ENCODE measurements at regions not wholly inside any gene's neighbourhood (a gene's known extent, or its start where the extent isn't known, plus 50 kb on each side); places are given as distances from the start of the nearest gene placed in this dataset.

DNA sequence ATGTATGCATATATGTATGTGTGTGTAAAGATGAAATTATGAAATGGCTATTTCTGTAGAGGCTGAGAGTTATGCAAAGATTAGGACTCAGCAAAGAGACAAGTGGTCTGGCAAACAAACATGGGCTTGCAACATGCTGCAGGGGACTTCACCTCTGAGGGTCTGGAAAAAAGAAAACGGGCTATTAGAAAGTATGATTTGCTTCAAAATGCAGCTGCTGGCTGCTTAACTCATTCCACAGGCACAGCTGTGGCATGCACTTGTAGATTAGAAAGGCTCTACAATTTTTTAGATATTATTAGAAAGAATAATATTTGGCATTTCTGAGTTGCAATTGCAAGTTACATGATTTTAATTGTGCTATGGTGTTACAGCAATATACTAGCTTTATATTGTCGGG, 90.4 kb downstream of the ADAMTS1 start:
- H3K4me3 Mint-ChIP-seq (ENCODE audit: unreplicated experiment): no peak overlapping the region
- no peak for TF ChIP-seq CTCF (IDR thresholded peaks at IDR 0.05; ENCODE audit: unreplicated experiment)

GRCh38 chr21:26753822-26754221, 91.4 kb downstream of the ADAMTS1 start:
- no peak for DNase-seq (ENCODE audit: low spot score)
- no peak for TF ChIP-seq CTCF (IDR thresholded peaks at IDR 0.05; ENCODE audit: unreplicated experiment)
- H3K4me1 Mint-ChIP-seq (ENCODE audit: unreplicated experiment): no peaks in the 10 kb centered on the region
- H3K27me3 Mint-ChIP-seq (ENCODE audit: unreplicated experiment): no peaks in the 10 kb centered on the region
- no peak overlapping the region for H3K27ac Mint-ChIP-seq (ENCODE audit: unreplicated experiment)
- H3K9me3 Mint-ChIP-seq (ENCODE audit: unreplicated experiment): no peaks in the 10 kb centered on the region
- H3K4me3 Mint-ChIP-seq (ENCODE audit: unreplicated experiment): no peak overlapping the region
- no peaks in the 10 kb centered on the region for H3K36me3 Mint-ChIP-seq (ENCODE audit: low read depth, unreplicated experiment)

More for the DNA sequence above, 90.4 kb downstream of the ADAMTS1 start:
- no peaks in the 10 kb centered on the region for H3K36me3 Mint-ChIP-seq (ENCODE audit: low read depth, unreplicated experiment)
- H3K27ac Mint-ChIP-seq (ENCODE audit: unreplicated experiment): no peak overlapping the region
- DNase-seq (ENCODE audit: low spot score): no peak
- H3K4me1 Mint-ChIP-seq (ENCODE audit: unreplicated experiment): no peaks in the 10 kb centered on the region
- H3K9me3 Mint-ChIP-seq (ENCODE audit: unreplicated experiment): no peaks in the 10 kb centered on the region
- no peaks in the 10 kb centered on the region for H3K27me3 Mint-ChIP-seq (ENCODE audit: unreplicated experiment)

GRCh38 chr21:26752849-26753248, 92.4 kb downstream of the ADAMTS1 start:
- H3K36me3 Mint-ChIP-seq (ENCODE audit: low read depth, unreplicated experiment): no peaks in the 10 kb centered on the region
- TF ChIP-seq CTCF (IDR thresholded peaks at IDR 0.05; ENCODE audit: unreplicated experiment): no peak
- no peaks in the 10 kb centered on the region for H3K27me3 Mint-ChIP-seq (ENCODE audit: unreplicated experiment)
- no peak for DNase-seq (ENCODE audit: low spot score)
- no peaks in the 10 kb centered on the region for H3K4me1 Mint-ChIP-seq (ENCODE audit: unreplicated experiment)
- H3K9me3 Mint-ChIP-seq (ENCODE audit: unreplicated experiment): no peaks in the 10 kb centered on the region
- H3K27ac Mint-ChIP-seq (ENCODE audit: unreplicated experiment): no peak overlapping the region
- H3K4me3 Mint-ChIP-seq (ENCODE audit: unreplicated experiment): no peak overlapping the region

DNA sequence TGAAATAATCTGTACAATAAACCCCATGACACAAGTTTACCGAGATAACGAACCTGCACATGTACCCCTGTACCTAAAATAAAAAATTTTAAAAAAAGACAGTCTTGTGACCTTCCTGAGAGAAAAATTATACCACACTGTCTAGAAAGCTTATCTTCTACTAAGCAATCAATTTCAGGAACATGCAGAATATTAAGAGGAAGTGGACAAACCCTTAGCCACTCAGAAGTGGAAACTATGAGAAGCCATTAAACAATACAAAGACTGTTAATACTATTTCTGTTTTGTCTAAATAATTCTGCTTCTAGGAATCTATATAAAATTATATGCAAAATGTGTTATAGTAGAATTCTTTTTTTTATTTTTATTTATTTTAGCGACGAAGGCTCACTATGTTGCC, 93.9 kb downstream of the ADAMTS1 start:
- no peaks in the 10 kb centered on the region for H3K4me1 Mint-ChIP-seq (ENCODE audit: unreplicated experiment)
- H3K9me3 Mint-ChIP-seq (ENCODE audit: unreplicated experiment): no peaks in the 10 kb centered on the region

DNA sequence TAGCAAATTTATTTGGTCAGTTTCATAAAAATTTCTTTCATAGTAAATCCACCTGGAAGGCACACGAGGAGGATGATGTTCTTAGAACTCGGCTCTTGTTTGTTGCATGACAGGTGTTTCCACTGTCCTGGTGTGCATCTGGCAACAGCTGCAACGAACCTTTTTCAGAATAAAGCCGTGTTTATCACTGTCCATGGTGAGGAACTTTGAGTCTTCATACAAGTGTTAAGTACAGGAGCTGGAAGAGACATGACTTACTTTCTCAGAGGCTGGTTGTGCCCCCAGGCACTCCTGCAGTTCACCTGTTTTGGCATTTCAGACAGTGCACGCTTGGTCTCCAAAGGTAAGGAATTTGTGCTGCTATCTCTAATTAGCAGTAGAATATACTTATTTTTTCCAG, 97.1 kb downstream of the ADAMTS1 start:
- H3K4me3 Mint-ChIP-seq (ENCODE audit: unreplicated experiment): no peak overlapping the region
- H3K36me3 Mint-ChIP-seq (ENCODE audit: low read depth, unreplicated experiment): no peaks in the 10 kb centered on the region
- H3K4me1 Mint-ChIP-seq (ENCODE audit: unreplicated experiment): no peaks in the 10 kb centered on the region
- TF ChIP-seq CTCF (IDR thresholded peaks at IDR 0.05; ENCODE audit: unreplicated experiment): no peak
- no peaks in the 10 kb centered on the region for H3K27me3 Mint-ChIP-seq (ENCODE audit: unreplicated experiment)
- DNase-seq (ENCODE audit: low spot score): no peak
- H3K27ac Mint-ChIP-seq (ENCODE audit: unreplicated experiment): no peak overlapping the region
- H3K9me3 Mint-ChIP-seq (ENCODE audit: unreplicated experiment): no peaks in the 10 kb centered on the region

More for the DNA sequence above, 93.9 kb downstream of the ADAMTS1 start:
- DNase-seq (ENCODE audit: low spot score): no peak
- no peak for TF ChIP-seq CTCF (IDR thresholded peaks at IDR 0.05; ENCODE audit: unreplicated experiment)
- Mint-ChIP-seq H3K27ac (ENCODE audit: unreplicated experiment) (no peak overlapping the region), H3K27me3 (ENCODE audit: unreplicated experiment) (no peaks in the 10 kb centered on the region), H3K4me3 (ENCODE audit: unreplicated experiment) (no peak overlapping the region), H3K36me3 (ENCODE audit: low read depth, unreplicated experiment) (no peaks in the 10 kb centered on the region)
